Endodermal cell (in vitro differentiated cells): ENCODE measurements at regions not wholly inside any gene's neighbourhood (a gene's known extent, or its start where the extent isn't known, plus 50 kb on each side); places are given as distances from the start of the nearest gene placed in this dataset.

ENCODE experiments used
- DNase-seq: peaks from one replicate; pipeline ENCODE4 v3.0.0-alpha.2; 2017
- H3K27ac ChIP-seq: 2 replicates; pipeline ENCODE4 v1.5.1; 2013; ENCODE audit warnings: mild to moderate bottlenecking, low read depth, low read length, moderate library complexity
- H3K27me3 ChIP-seq: 2 replicates; pipeline ENCODE4 v1.6.1; 2013; ENCODE audit warnings: mild to moderate bottlenecking, low read length, moderate library complexity; ENCODE audit not compliant: insufficient read depth, control insufficient read depth, poor library complexity, severe bottlenecking
- H3K36me3 ChIP-seq: 2 replicates; pipeline ENCODE4 v1.7.0; 2013; ENCODE audit warnings: mild to moderate bottlenecking, low read length, moderate library complexity; ENCODE audit not compliant: control insufficient read depth, insufficient read depth
- H3K4me1 ChIP-seq: one replicate; pipeline ENCODE4 v1.7.0; 2013; ENCODE audit warnings: low read length; ENCODE audit not compliant: control insufficient read depth, insufficient read depth
- H3K4me3 ChIP-seq: 2 replicates; pipeline ENCODE4 v1.5.1; 2013; ENCODE audit warnings: mild to moderate bottlenecking, low read length, moderate library complexity
- H3K9ac ChIP-seq: 2 replicates; pipeline ENCODE4 v1.6.1; 2013; ENCODE audit warnings: mild to moderate bottlenecking, low read length, moderate library complexity; ENCODE audit not compliant: poor library complexity, severe bottlenecking; ENCODE audit errors: extremely low read depth
- H3K9me3 ChIP-seq: 2 replicates; pipeline ENCODE4 v1.6.1; 2013; ENCODE audit warnings: mild to moderate bottlenecking, low read length, moderate library complexity; ENCODE audit not compliant: control insufficient read depth
- H3K27ac Mint-ChIP-seq: 2 replicates; pipeline ENCODE4 v1.8.0; 2020; ENCODE audit warnings: mixed read lengths
- H3K27me3 Mint-ChIP-seq: 2 replicates; pipeline ENCODE4 v1.8.0; 2021; ENCODE audit warnings: mild to moderate bottlenecking, mixed read lengths; ENCODE audit not compliant: insufficient read depth
- H3K36me3 Mint-ChIP-seq: 2 replicates; pipeline ENCODE4 v1.8.0; 2020; ENCODE audit warnings: low read depth, mixed read lengths
- H3K4me1 Mint-ChIP-seq: 2 replicates; pipeline ENCODE4 v1.8.0; 2020; ENCODE audit warnings: mixed read lengths
- H3K4me3 Mint-ChIP-seq: 2 replicates; pipeline ENCODE4 v1.8.0; 2020; ENCODE audit warnings: mild to moderate bottlenecking, moderate library complexity, mixed read lengths
- H3K9me3 Mint-ChIP-seq: 2 replicates; pipeline ENCODE4 v1.8.0; 2020; ENCODE audit warnings: mild to moderate bottlenecking, mixed read lengths
- WGBS, 2 experiments: methylation state at CpG; one replicate each; pipeline versions ENCODE4 v1.1.5 to v1.1.7; 2013; ENCODE audit warnings: missing lambda C conversion rate in 2 of 2, mixed read lengths in 1 of 2; ENCODE audit not compliant: insufficient coverage in 1 of 2, insufficient read length in 1 of 2; 5-methylcytosine and 5-hydroxymethylcytosine counted together
- TF ChIP-seq, protein P1 (sequence below): fragments of 200-600 bp; sonication (generic); conservative IDR thresholded peaks from 2 replicates; pipeline ENCODE4 v1.5.0; 2021; ENCODE audit warnings: antibody characterized with exemption, mild to moderate bottlenecking

DNA sequence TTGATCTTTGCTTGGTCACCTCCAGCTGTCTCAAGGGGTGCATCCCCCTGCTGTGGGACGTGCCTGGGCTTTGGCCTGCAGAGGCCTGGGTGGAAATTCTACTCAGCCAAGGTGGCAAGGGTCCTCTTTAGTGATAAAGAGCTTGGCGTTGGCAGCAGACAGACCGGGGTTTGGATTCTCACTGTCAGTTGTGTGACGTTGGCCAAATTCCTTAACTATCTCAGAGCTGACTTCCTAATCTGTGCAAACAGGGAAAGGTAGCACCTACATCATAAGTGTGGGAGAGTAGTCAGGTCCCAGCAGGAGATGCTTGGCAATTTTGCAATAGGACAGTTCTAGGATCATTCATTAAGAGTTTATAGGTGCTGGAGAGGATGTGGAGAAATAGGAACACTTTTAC, 154.3 kb upstream of the GSC start:
- TF ChIP-seq, protein P1, sequence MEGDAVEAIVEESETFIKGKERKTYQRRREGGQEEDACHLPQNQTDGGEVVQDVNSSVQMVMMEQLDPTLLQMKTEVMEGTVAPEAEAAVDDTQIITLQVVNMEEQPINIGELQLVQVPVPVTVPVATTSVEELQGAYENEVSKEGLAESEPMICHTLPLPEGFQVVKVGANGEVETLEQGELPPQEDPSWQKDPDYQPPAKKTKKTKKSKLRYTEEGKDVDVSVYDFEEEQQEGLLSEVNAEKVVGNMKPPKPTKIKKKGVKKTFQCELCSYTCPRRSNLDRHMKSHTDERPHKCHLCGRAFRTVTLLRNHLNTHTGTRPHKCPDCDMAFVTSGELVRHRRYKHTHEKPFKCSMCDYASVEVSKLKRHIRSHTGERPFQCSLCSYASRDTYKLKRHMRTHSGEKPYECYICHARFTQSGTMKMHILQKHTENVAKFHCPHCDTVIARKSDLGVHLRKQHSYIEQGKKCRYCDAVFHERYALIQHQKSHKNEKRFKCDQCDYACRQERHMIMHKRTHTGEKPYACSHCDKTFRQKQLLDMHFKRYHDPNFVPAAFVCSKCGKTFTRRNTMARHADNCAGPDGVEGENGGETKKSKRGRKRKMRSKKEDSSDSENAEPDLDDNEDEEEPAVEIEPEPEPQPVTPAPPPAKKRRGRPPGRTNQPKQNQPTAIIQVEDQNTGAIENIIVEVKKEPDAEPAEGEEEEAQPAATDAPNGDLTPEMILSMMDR, result no peak
- Mint-ChIP-seq H3K36me3 (no peaks in the 10 kb centered on the region), H3K27ac (peak overlapping the region; percentile 95), H3K4me1 (peaks cover 10% of the 10 kb centered on the region), H3K4me3 (peak overlapping the region; percentile 15), H3K27me3 (peaks cover 3% of the 10 kb centered on the region), H3K9me3 (peaks cover 7% of the 10 kb centered on the region)
- H3K4me3 ChIP-seq, result no peak overlapping the region
- DNase-seq, result peak; percentile 60
- no peak overlapping the region for H3K9ac ChIP-seq
- no peaks in the 10 kb centered on the region for H3K36me3 ChIP-seq
- peaks cover 6% of the 10 kb centered on the region for H3K9me3 ChIP-seq
- WGBS, 2 experiments, result 71 to 80% methylated on average over 1 to 4 of the region's 4 CpGs
- H3K4me1 ChIP-seq, result no peaks in the 10 kb centered on the region
- H3K27ac ChIP-seq, result no peak overlapping the region
- H3K27me3 ChIP-seq, result no peaks in the 10 kb centered on the region

DNA sequence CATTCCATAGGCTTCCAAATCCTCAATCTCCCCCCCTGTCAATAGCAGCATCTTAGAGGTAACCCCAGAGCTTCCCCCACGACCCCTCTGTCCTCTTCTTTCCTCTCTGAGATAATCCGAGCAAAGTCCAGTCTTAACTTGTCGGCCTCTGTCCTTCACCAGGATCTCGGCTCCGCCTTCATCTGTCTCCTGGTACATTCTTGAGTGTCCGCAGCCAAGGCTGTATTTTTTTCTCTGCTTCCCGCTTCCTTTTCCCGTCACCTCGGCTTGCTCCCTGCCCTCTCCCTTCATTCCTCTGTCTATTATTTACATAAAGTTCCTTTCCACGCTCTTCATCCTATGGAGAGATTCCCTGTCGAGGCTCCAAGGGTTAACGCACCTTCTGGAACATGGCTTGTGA, 153.9 kb upstream of the GSC start:
- Mint-ChIP-seq H3K27me3 (peaks cover 3% of the 10 kb centered on the region), H3K4me3 (peak overlapping the region; percentile 15), H3K4me1 (peaks cover 9% of the 10 kb centered on the region), H3K9me3 (peaks cover 6% of the 10 kb centered on the region), H3K27ac (peak overlapping the region; percentile 95), H3K36me3 (no peaks in the 10 kb centered on the region)
- H3K27ac ChIP-seq, result no peak overlapping the region
- no peaks in the 10 kb centered on the region for H3K36me3 ChIP-seq
- peaks cover 6% of the 10 kb centered on the region for H3K9me3 ChIP-seq
- H3K4me3 ChIP-seq, result no peak overlapping the region
- H3K27me3 ChIP-seq, result no peaks in the 10 kb centered on the region
- TF ChIP-seq, protein P1, result no peak
- peak; percentile 43 for DNase-seq
- no peaks in the 10 kb centered on the region for H3K4me1 ChIP-seq
- 90% methylated on average over 12 of the region's 12 CpGs for whole genome bisulfite sequencing, 2 experiments
- H3K9ac ChIP-seq, result no peak overlapping the region

DNA sequence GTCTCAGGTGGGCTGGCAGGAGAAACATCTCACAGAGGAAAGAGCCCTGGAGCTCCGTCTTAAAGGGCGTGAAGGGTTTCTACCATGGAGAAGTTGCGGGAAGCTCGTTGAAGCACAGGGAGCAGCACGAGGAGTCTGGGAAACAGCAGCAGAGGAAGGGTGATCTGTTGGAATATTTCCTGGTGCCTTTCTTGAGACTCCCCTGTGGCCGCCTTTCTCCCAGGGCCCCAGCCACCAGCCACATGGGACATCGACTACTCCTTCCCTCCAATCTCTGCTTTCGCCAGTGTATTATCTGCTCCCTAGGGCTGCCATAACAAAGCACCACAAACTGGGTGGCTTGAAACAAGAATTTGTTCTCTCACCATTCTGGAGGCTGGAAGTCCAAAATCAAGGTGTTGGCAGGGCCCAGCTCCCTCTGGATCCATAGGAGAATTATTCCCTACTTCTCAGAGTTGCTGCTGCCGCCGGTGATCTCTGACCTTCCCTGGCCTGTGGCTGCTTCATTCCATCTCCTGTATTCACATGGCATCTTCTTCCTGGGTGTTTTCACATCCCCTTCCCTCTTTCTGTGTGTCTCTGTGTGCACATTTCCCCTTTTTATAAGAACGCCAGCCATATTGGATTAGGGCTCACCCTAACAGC, 152.8 kb upstream of the GSC start:
- 89 to 98% methylated on average over 8 to 11 of the region's 11 CpGs for WGBS, 2 experiments

More for the DNA sequence above, 152.8 kb upstream of the GSC start:
- Histone ChIP-seq H3K9me3 (peaks cover 6% of the 10 kb centered on the region), H3K27ac (no peak overlapping the region), H3K36me3 (no peaks in the 10 kb centered on the region), H3K4me3 (no peak overlapping the region), H3K4me1 (no peaks in the 10 kb centered on the region), H3K9ac (no peak overlapping the region), H3K27me3 (no peaks in the 10 kb centered on the region)
- peaks cover 6% of the 10 kb centered on the region for H3K9me3 Mint-ChIP-seq
- peaks cover 3% of the 10 kb centered on the region for H3K27me3 Mint-ChIP-seq
- TF ChIP-seq, protein P1, result no peak
- DNase-seq, result no peak
- H3K4me1 Mint-ChIP-seq, result peaks cover 9% of the 10 kb centered on the region
- H3K4me3 Mint-ChIP-seq, result no peak overlapping the region
- H3K27ac Mint-ChIP-seq, result no peak overlapping the region
- no peaks in the 10 kb centered on the region for H3K36me3 Mint-ChIP-seq
